ENCODE measurements at regions not wholly inside any gene's neighbourhood (a gene's known extent, or its start where the extent isn't known, plus 50 kb on each side); places are given as distances from the start of the nearest gene placed in this dataset.
"Not testable (repeated sequence)": the region's sequence is repeated elsewhere in the genome, so short reads cannot be mapped to it uniquely, and the experiment has no call there.

- TF ChIP-seq CTCF, POLR2A (IDR thresholded peaks at IDR 0.05): not testable (repeated sequence)
Observed at GRCh38 chr6:155866676-155867390, 411.2 kb upstream of the NOX3 start.
